ENCODE measurements at regions not wholly inside any gene's neighbourhood (a gene's known extent, or its start where the extent isn't known, plus 50 kb on each side); places are given as distances from the start of the nearest gene placed in this dataset.

DNA sequence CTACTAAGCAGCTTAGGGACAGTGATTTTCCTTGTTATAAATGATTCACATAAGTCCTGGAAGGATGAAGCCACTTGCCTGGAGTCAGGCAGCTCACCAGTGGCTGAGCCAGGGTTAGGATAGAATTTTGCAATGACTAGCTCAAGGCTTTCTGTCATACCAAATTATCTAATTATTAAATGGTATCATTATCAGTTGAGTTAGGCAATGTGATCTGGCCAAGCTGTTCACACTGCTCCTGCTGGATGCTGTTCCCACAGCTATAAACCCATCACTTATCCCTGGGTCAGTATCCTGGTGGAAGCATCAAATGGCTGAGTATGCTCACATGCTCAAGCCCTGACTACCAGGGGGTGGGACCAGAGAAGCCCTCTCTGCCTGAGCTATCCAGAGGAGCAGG is 235.2 kb downstream of the MTX2 start:
- Mint-ChIP-seq H3K4me1 (no peaks in the 10 kb centered on the region), H3K27ac (no peak overlapping the region), H3K4me3 (no peak overlapping the region), H3K27me3 (ENCODE audit: low read depth) (peaks cover 4% of the 10 kb centered on the region; the same call in 1 of the 2 replicates), H3K36me3 (no peaks in the 10 kb centered on the region), H3K9me3 (no peaks in the 10 kb centered on the region)
- POLR2A ChIA-PET: no interaction called here
- DNase-seq (ENCODE audit: low spot score) (no peak), ATAC-seq (no peak)
- TF ChIP-seq, protein P1, sequence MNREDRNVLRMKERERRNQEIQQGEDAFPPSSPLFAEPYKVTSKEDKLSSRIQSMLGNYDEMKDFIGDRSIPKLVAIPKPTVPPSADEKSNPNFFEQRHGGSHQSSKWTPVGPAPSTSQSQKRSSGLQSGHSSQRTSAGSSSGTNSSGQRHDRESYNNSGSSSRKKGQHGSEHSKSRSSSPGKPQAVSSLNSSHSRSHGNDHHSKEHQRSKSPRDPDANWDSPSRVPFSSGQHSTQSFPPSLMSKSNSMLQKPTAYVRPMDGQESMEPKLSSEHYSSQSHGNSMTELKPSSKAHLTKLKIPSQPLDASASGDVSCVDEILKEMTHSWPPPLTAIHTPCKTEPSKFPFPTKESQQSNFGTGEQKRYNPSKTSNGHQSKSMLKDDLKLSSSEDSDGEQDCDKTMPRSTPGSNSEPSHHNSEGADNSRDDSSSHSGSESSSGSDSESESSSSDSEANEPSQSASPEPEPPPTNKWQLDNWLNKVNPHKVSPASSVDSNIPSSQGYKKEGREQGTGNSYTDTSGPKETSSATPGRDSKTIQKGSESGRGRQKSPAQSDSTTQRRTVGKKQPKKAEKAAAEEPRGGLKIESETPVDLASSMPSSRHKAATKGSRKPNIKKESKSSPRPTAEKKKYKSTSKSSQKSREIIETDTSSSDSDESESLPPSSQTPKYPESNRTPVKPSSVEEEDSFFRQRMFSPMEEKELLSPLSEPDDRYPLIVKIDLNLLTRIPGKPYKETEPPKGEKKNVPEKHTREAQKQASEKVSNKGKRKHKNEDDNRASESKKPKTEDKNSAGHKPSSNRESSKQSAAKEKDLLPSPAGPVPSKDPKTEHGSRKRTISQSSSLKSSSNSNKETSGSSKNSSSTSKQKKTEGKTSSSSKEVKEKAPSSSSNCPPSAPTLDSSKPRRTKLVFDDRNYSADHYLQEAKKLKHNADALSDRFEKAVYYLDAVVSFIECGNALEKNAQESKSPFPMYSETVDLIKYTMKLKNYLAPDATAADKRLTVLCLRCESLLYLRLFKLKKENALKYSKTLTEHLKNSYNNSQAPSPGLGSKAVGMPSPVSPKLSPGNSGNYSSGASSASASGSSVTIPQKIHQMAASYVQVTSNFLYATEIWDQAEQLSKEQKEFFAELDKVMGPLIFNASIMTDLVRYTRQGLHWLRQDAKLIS (CRISPR knock-in tag; IDR thresholded peaks at IDR 0.05; ENCODE audit: borderline replicate concordance): no peak
- TF ChIP-seq MXD4 (CRISPR knock-in tag; IDR thresholded peaks at IDR 0.05; ENCODE audit: borderline replicate concordance) (no peak), ETV6 (CRISPR knock-in tag; IDR thresholded peaks at IDR 0.05) (no peak), CBFB (CRISPR knock-in tag; IDR thresholded peaks at IDR 0.05; ENCODE audit: low read depth) (no peak), ZNF232 (CRISPR knock-in tag; IDR thresholded peaks at IDR 0.05) (no peak), RELA (CRISPR knock-in tag; IDR thresholded peaks at IDR 0.05; ENCODE audit: borderline replicate concordance) (no peak), JUN (CRISPR knock-in tag; IDR thresholded peaks at IDR 0.05) (no peak), EMX1 (CRISPR knock-in tag; IDR thresholded peaks at IDR 0.05) (no peak), SMAD3 (CRISPR knock-in tag; IDR thresholded peaks at IDR 0.05; ENCODE audit: borderline replicate concordance) (no peak), SP1 (CRISPR knock-in tag; conservative IDR thresholded peaks at IDR 0.05) (no peak), SMAD4 (CRISPR knock-in tag; IDR thresholded peaks at IDR 0.05) (no peak), ZNF121 (CRISPR knock-in tag; IDR thresholded peaks at IDR 0.05) (no peak)
- TF ChIP-seq, protein P2, sequence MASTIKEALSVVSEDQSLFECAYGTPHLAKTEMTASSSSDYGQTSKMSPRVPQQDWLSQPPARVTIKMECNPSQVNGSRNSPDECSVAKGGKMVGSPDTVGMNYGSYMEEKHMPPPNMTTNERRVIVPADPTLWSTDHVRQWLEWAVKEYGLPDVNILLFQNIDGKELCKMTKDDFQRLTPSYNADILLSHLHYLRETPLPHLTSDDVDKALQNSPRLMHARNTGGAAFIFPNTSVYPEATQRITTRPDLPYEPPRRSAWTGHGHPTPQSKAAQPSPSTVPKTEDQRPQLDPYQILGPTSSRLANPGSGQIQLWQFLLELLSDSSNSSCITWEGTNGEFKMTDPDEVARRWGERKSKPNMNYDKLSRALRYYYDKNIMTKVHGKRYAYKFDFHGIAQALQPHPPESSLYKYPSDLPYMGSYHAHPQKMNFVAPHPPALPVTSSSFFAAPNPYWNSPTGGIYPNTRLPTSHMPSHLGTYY (CRISPR knock-in tag; IDR thresholded peaks at IDR 0.05): no peak
- TF ChIP-seq, protein P3, sequence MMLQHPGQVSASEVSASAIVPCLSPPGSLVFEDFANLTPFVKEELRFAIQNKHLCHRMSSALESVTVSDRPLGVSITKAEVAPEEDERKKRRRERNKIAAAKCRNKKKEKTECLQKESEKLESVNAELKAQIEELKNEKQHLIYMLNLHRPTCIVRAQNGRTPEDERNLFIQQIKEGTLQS (CRISPR knock-in tag; conservative IDR thresholded peaks at IDR 0.05): no peak
- TF ChIP-seq, protein P4, sequence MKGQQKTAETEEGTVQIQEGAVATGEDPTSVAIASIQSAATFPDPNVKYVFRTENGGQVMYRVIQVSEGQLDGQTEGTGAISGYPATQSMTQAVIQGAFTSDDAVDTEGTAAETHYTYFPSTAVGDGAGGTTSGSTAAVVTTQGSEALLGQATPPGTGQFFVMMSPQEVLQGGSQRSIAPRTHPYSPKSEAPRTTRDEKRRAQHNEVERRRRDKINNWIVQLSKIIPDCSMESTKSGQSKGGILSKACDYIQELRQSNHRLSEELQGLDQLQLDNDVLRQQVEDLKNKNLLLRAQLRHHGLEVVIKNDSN (CRISPR knock-in tag; IDR thresholded peaks at IDR 0.05): no peak
- TF ChIP-seq, protein P5, sequence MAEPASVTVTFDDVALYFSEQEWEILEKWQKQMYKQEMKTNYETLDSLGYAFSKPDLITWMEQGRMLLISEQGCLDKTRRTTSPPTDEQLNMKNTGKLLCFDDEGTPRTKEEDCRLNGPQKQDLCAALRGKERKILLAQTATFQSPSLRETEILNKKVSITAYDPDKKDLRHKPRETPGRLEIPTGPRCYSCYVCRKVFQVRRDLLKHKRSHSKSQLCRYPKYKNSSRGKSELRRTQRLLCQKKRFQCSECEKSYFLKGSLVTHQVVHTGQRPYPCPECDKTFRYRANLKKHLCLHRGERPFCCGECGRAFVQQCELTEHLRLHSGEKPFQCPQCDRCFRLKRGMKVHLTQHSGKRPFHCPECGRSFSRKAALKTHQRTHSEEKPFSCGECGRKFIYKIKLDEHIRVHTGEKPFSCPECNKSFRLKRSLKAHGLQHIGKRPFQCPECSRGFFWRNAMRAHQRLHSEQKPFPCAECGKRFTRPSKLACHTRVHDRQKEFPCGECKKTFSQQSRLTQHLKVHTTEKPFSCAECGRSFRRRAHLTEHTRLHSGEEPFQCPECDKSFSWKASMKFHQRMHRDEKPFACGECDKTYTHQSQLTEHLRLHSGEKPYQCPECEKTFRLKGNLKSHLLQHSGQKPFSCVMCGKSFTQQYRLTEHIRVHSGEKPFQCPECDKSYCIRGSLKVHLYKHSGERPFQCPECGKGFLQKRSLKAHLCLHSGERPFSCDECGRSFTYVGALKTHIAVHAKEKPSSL (CRISPR knock-in tag; conservative IDR thresholded peaks at IDR 0.05): no peak
- TF ChIP-seq, protein P6, sequence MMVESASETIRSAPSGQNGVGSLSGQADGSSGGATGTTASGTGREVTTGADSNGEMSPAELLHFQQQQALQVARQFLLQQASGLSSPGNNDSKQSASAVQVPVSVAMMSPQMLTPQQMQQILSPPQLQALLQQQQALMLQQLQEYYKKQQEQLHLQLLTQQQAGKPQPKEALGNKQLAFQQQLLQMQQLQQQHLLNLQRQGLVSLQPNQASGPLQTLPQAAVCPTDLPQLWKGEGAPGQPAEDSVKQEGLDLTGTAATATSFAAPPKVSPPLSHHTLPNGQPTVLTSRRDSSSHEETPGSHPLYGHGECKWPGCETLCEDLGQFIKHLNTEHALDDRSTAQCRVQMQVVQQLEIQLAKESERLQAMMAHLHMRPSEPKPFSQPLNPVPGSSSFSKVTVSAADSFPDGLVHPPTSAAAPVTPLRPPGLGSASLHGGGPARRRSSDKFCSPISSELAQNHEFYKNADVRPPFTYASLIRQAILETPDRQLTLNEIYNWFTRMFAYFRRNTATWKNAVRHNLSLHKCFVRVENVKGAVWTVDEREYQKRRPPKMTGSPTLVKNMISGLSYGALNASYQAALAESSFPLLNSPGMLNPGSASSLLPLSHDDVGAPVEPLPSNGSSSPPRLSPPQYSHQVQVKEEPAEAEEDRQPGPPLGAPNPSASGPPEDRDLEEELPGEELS (CRISPR knock-in tag; IDR thresholded peaks at IDR 0.05): no peak
- CTCF ChIA-PET: no interaction called here

All from WTC11 (cell line).